ENCODE measurements at regions not wholly inside any gene's neighbourhood (a gene's known extent, or its start where the extent isn't known, plus 50 kb on each side); places are given as distances from the start of the nearest gene placed in this dataset.

DNA sequence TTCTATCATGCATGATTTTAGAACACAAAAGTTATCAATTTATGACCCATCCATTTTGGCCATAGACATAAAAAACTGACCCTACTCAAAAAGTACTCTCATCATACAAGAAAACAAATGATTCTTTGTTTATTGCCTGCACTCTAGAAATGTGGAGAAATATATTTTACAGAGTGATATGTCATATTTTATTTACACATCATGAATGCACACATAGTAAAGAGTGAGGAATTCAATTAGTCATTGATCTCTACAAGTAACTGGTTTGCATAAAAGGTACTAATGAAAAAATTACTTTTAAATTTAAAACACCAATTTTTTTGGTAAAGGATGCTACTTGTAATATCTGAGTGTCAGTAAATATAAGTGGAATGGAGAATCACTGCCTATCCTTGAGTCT, 242.5 kb upstream of the FAT4 start:
- TF ChIP-seq CTCF (IDR thresholded peaks at IDR 0.05; ENCODE audit: low read length) = no peak
- no peak for TF ChIP-seq EZH2 (optimal IDR thresholded peaks at IDR 0.05; ENCODE audit: low read depth, low read length)
- no peak for TF ChIP-seq EZH2phosphoT487 (IDR thresholded peaks at IDR 0.05; ENCODE audit: low read length)
